ENCODE measurements at regions not wholly inside any gene's neighbourhood (a gene's known extent, or its start where the extent isn't known, plus 50 kb on each side); places are given as distances from the start of the nearest gene placed in this dataset.
"Not testable (repeated sequence)": the region's sequence is repeated elsewhere in the genome, so short reads cannot be mapped to it uniquely, and the experiment has no call there.

GRCh38 chr10:117745301-117745700 is 202.8 kb downstream of the EMX2 start:
- DNase-seq (ENCODE audit: extremely low read depth, low read depth): no peak

DNA sequence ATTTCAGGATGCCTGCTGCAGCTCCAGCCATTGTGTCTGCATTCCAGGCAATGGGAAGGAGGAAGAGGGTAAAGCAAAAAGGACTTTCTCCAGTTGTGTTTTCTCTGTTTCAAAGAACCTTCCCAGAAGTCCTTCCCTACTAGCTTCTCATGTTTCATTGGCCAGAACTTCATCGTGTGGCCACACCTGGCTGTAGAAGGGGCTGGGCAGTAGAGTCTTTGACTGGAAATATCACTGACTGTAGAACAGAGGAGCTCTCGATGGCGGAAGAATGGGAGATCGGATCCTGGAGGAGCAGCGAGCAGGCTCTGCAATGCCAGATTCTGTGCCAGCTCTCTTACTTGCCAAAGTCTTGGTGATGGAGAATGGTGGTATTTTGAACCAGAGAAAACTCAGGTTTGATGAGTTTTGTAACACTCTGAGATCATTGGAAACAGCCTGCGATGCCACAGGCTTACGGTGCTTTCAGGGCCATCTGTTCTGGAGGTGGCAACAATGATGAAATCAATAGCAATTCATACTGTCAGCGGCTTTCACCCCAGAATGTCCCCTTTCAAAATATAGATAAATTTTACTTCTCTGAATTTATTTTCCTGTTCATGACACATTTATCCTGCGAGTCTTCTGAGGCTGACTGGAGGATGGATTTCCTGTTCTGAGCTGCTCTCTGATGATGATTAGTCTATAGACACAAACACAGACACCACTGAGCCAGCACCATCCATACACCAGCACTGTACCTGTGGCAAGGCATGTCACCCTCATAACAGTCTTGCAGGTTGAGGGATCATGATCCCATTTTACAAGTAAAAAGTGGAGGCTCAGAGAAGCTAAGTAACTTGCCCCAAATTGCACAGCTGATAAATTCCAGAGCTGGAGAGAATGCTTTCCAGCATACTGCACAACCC is 204.2 kb downstream of the EMX2 start:
- DNase-seq (ENCODE audit: extremely low read depth, low read depth): no peak

GRCh38 chr10:117747636-117748035 is 205.1 kb downstream of the EMX2 start:
- DNase-seq (ENCODE audit: extremely low read depth, low read depth): no peak

DNA sequence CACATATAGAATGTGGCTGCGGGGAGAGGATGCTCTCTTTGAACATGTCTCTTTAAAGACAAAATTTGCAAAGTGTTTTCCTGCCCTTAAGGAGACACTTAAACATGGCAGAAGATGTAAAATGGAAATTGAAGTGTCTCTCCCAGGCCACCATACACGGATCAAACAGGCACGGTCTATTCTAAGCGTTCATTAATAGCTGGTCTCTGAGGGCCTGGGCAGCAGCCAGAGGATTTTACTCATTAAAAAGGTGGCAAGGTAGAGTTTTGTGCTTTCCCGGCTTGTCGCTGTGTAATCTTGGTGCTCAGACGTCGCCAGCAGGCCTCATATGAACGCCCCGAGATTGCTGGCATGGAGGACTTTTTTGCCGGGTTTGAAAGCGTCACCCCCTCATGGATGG is 205.5 kb downstream of the EMX2 start:
- no peak for DNase-seq (ENCODE audit: extremely low read depth, low read depth)

DNA sequence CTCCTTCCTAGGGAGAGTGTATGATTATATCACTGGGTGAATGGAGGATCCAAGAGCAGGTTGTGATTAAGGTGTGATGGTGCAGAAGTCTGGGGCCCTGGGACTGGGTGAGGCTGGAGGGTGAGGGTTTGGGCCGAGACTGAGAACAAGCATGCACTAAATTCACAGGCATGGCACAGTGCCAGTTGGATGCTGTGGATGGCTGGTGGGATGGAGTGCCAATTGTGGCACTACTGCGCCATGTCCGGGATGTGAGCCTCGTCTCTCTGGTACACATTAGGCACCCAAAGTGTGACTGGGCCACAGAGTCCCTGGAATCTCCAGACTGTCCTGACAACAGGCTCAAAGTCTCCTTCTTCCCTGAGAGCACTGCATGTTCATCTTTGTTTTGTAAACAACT is 208.1 kb downstream of the EMX2 start:
- no peak for DNase-seq (ENCODE audit: extremely low read depth, low read depth)

DNA sequence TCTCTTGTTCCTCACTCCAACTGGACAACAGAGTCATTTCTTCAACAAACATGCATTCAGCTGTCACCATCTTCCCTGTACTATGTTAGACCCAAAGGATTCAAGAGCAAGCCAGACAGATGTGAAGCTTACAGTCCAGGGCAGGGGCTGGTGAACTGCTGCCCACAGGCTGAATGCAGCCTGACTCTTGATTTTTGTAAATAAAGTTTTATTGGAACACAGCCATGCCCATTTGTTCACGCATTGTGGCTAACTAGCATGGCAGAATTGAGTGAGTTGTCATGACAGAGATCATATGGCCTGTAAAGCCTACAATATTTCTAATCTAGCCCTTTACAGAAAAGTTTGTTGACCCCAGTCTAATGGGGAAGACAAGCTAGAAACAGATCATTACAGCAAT is 208.7 kb downstream of the EMX2 start:
- no peak for DNase-seq (ENCODE audit: extremely low read depth, low read depth)

DNA sequence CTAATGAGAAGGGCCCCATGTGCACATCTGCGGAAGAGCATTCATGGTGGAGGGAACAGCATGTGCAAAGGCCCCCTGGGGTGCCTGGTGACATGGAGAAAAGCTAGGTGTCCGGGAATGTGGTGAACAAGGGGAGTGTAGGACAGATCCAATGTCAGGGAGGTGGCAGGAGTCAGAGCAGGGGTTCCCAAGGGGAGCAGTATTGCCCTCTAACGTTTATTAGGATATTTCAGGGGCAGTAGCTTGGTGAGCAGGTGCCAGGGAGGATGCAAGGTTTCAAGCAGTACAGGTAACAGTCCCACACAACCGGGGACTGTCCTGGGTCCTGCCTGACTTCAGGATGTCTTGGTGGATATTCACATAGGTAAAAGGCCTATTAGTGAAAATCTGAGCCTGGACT is 209.6 kb downstream of the EMX2 start:
- DNase-seq (ENCODE audit: extremely low read depth, low read depth): no peak

DNA sequence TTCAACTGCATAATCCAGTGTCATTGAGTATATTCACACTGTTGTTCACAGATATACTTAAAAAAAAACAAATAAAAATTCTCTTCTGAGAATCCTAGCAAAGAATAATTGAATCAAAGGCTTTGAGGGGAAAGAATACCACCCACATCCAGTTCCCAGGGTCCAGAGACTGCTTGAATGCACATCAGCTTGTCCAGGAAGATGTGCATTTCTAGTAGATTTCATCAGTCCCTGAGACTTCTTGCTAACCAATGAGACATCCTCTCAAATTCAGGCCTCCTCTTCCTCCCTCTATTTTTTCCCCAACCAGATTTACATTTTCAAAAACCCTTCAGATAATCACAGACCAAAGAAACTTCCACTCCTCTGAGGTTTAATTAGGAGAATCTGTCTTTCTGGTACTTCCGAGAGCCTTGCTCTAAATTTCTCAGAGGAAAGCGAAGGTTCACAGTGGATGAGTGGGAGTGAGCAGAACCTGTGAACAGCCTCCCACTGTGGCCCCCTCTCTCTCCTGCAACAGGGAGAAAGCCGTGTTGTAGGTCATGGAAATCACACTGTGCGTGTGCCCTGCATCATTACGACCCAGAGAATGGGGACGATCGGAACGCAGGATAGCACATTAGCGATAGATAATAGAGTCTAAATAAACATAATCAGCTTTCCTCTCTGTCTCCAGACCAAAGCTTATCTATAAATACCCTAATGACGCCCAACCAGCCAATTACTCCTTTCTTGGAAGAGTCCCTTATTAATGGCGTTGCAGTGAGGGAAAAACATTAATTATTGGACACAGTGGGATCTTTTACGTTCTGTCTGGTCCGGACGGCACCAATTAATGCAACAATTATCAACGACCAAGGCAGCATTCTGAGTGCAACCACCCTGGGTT is 212.5 kb downstream of the EMX2 start:
- DNase-seq (ENCODE audit: extremely low read depth, low read depth): no peak

- DNase-seq (ENCODE audit: extremely low read depth, low read depth): no peak
Measured at GRCh38 chr10:117755659-117756014, 213.1 kb downstream of the EMX2 start.

GRCh38 chr10:117757086-117757720 is 214.7 kb downstream of the EMX2 start:
- no peak for DNase-seq (ENCODE audit: extremely low read depth, low read depth)

- DNase-seq (ENCODE audit: extremely low read depth, low read depth): no peak
Measured at GRCh38 chr10:117759266-117759665, 216.7 kb downstream of the EMX2 start.

- DNase-seq (ENCODE audit: extremely low read depth, low read depth): no peak
Measured at GRCh38 chr10:117761695-117762094, 219.1 kb downstream of the EMX2 start.

DNA sequence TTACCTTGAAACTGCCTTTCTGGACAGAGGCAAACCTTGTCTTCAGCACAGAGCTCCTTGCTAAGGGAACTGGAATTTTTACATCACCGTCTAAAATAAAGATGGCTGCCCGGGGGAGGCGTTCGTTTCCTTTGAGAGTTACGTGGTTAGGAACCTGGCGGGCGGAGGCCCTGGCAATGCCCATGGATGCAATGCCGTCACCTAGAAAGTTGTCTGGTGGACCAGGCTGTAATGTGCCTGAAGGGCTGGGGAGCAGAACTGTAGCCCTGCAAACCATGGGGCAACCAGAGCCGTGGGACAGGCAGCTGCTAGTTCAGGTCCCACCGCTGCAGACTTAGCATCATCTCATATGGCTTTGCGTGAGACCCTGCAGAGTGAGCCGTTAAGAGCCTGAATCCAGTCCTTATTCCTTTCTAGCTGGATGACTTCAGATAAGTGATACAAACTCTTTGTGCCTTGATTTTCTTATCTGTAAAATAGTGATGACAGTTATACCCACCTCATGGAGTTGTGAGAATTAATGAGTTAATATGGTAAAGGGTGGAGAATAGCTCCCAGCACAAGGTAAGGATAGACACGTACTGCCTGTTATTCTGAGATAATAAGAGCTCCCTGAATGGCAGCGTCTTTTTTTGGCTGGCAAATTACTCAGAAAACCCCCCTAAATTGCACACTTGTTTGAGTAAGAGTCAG is 219.7 kb downstream of the EMX2 start:
- DNase-seq (ENCODE audit: extremely low read depth, low read depth): no peak

GRCh38 chr10:117762819-117763172 is 220.2 kb downstream of the EMX2 start:
- peak; percentile 42 for DNase-seq (ENCODE audit: extremely low read depth, low read depth)

DNA sequence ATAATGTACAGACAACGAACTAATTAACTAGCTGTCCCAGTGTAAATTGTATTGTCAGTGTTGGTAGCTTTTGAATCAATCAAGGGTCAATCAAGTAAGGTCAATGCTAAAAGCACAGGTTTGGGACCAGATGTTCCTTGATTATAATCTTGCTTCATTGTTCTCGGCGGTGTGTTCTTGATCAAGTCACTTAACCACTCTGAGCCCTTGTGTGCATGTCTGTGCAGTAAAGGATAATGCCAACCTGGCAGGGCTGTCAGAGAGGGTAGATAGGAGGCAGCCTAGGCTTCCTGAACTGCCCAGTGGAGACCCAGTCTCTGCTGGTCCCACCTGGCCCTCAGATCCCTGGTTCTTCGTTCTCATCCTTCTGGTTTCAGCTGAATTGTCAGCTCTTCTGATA is 221.0 kb downstream of the EMX2 start:
- no peak for DNase-seq (ENCODE audit: extremely low read depth, low read depth)

DNA sequence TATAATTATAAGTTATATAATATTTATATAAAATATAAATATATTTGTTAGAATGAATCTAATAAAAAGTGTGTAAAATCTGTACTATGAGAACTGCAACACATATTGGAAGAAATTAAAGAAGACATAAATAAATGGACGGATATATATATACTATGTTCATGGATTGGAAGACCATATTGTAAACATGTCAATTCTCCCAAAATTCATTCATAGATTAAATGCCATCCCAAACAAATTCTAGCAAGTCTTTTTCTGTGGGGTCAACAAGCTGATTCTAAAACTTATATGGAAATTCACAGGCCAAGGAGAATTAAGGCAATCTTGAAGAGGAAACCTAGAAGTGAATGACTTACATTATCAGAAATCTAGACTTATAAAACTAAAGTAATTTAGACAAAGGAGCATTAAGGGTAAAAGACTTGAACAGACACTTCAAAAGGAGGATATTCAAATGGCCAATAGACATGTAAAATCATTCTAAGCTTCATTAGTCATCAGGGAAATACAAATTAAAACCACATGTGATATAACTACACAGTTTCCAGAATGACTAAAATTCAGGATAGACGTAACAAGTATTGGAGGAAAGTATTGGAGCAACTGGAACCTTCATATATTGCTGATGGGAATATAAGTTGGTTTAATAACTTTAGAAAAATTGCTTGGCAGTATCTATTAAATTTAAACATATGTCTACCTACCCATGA is 225.9 kb downstream of the EMX2 start:
- DNase-seq (ENCODE audit: extremely low read depth, low read depth): no peak

- no peak for DNase-seq (ENCODE audit: extremely low read depth, low read depth)
Measured at GRCh38 chr10:117775526-117775925, 233.0 kb downstream of the EMX2 start.

DNA sequence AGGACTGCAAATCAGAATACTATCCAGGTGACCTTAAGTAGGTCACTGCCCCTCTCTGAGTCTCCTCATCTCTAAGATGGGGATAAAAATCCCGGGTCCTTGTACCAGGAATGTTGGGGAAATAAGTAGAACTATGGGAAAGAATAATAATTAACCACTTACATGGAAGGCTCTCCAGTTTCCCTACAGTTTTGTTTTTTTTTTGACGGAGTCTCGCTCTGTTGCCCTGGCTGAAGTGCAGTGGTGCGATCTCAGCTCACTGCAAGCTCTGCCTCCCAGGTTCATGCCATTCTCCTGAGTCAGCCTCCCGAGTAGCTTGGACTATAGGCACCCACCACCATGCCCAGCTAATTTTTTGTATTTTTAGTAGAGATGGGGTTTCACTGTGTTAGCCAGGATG is 234.7 kb downstream of the EMX2 start:
- not testable (repeated sequence) for DNase-seq (ENCODE audit: extremely low read depth, low read depth)

GRCh38 chr10:117778241-117778640 is 235.7 kb downstream of the EMX2 start:
- no peak for DNase-seq (ENCODE audit: extremely low read depth, low read depth)

GRCh38 chr10:117780411-117780810 is 237.9 kb downstream of the EMX2 start:
- DNase-seq (ENCODE audit: extremely low read depth, low read depth): no peak

All from NCI-H460 (cell line).